ENCODE measurements at regions not wholly inside any gene's neighbourhood (a gene's known extent, or its start where the extent isn't known, plus 50 kb on each side); places are given as distances from the start of the nearest gene placed in this dataset.

DNA sequence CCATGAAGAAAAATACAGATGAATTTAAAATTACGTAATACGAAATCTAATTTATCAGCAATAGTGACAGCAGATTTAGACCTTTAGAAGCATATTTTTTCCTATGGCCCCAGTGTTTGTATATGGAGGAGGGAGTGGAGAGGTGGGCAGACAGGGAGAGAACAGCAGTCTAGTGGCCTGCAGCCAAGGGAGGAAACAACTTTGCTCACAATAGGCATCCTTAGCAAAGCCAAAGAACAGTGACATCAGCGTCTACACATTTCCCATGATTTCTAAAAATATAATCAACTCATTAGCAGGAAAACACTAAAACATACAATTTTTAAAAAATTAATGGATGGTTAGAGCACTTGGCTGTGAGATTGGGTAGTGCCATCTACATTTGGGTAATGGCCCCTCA, 622.6 kb upstream of the ATP2B1 start:
- Mint-ChIP-seq H3K36me3 (ENCODE audit: insufficient read depth in 1 of 3, low read depth in 3 of 3) (no peaks in the 10 kb centered on the region), H3K4me1 (0 out of 4 replicates have a peak, but pooled peaks cover 0 to under 1% of the 10 kb centered on the region in 2 experiments), H3K9me3 (no peaks in the 10 kb centered on the region), H3K4me3 (no peak overlapping the region), H3K27ac (no peak overlapping the region), H3K27me3 (ENCODE audit: low read depth) (peaks cover 14% of the 10 kb centered on the region)
- DNase-seq, result no peak
- Histone ChIP-seq H4K91ac (ENCODE audit: insufficient read length, low read depth, low read length) (no peak overlapping the region), H3K27me3 (ENCODE audit: insufficient read depth, low read length) (no peaks in the 10 kb centered on the region; the same call in 1 of the 2 replicates), H2BK120ac (ENCODE audit: low read depth, low read length, poor library complexity, severe bottlenecking) (no peak overlapping the region), H2AK5ac (ENCODE audit: insufficient read length, low read length) (no peak overlapping the region), H3K18ac (ENCODE audit: insufficient read length, low read depth, low read length) (no peak overlapping the region), H2AFZ (ENCODE audit: low read length) (no peak overlapping the region), H3K14ac (ENCODE audit: insufficient read depth, low read length) (no peak overlapping the region), H2BK15ac (ENCODE audit: low read depth, low read length) (no peak overlapping the region), H3K23me2 (ENCODE audit: insufficient read length, low read depth, low read length, poor library complexity, severe bottlenecking) (no peaks in the 10 kb centered on the region), H3K79me2 (ENCODE audit: insufficient read depth, low read length) (no peaks in the 10 kb centered on the region), H3K27ac (ENCODE audit: insufficient read length, low read depth, low read length) (no peak overlapping the region), H3K79me1 (ENCODE audit: insufficient read depth, low read depth, low read length, poor library complexity, severe bottlenecking) (no peaks in the 10 kb centered on the region), H4K20me1 (ENCODE audit: control insufficient read depth, insufficient read depth, insufficient read length) (no peaks in the 10 kb centered on the region), H3K9ac (ENCODE audit: extremely low read depth, insufficient read length, low read length) (no peak overlapping the region), H3K23ac (ENCODE audit: insufficient read length, low read depth, low read length) (no peak overlapping the region), H3K4me1 (ENCODE audit: insufficient read depth, low read length) (no peaks in the 10 kb centered on the region), H3T11ph (ENCODE audit: low read length) (no peak overlapping the region), H3K9me3 (ENCODE audit: control insufficient read depth, low read depth, low read length) (no peaks in the 10 kb centered on the region), H4K8ac (replicated peaks; ENCODE audit: insufficient read length, low read depth, low read length) (no peak overlapping the region), H4K5ac (ENCODE audit: insufficient read length, low read depth, low read length) (no peak overlapping the region), H2BK20ac (ENCODE audit: low read depth, low read length, poor library complexity, severe bottlenecking) (no peak overlapping the region), H3K56ac (ENCODE audit: insufficient read length, low read depth, low read length) (no peak overlapping the region), H2BK12ac (ENCODE audit: insufficient read length, low read depth, low read length) (no peak overlapping the region), H2BK5ac (ENCODE audit: insufficient read length, low read length) (no peak overlapping the region), H3K4me2 (ENCODE audit: insufficient read depth, insufficient read length, low read length) (no peak overlapping the region), H3K4ac (ENCODE audit: low read depth, low read length) (no peak overlapping the region)
- TF ChIP-seq, protein P1, sequence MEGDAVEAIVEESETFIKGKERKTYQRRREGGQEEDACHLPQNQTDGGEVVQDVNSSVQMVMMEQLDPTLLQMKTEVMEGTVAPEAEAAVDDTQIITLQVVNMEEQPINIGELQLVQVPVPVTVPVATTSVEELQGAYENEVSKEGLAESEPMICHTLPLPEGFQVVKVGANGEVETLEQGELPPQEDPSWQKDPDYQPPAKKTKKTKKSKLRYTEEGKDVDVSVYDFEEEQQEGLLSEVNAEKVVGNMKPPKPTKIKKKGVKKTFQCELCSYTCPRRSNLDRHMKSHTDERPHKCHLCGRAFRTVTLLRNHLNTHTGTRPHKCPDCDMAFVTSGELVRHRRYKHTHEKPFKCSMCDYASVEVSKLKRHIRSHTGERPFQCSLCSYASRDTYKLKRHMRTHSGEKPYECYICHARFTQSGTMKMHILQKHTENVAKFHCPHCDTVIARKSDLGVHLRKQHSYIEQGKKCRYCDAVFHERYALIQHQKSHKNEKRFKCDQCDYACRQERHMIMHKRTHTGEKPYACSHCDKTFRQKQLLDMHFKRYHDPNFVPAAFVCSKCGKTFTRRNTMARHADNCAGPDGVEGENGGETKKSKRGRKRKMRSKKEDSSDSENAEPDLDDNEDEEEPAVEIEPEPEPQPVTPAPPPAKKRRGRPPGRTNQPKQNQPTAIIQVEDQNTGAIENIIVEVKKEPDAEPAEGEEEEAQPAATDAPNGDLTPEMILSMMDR (conservative IDR thresholded peaks at IDR 0.05), result no peak
- no CpG with 5 or more reads among the region's 3 CpGs for WGBS (ENCODE audit: extremely low coverage, insufficient read length, low lambda C conversion rate)

All from H9 (cell line).